C4-2B (cell line): ENCODE measurements at regions not wholly inside any gene's neighbourhood (a gene's known extent, or its start where the extent isn't known, plus 50 kb on each side); places are given as distances from the start of the nearest gene placed in this dataset.

Source experiments
- H3K27ac ChIP-seq: fragments of 450-650 bp; 2 replicates; pipeline ENCODE4 v1.5.1; 2017
- CTCF ChIP-seq: fragments of 450-650 bp; conservative IDR thresholded peaks from 2 replicates; pipeline ENCODE4 v1.5.1; 2017; ENCODE audit warnings: mild to moderate bottlenecking
- ZFX ChIP-seq: fragments of 450-650 bp; IDR thresholded peaks from 2 replicates; pipeline ENCODE4 v1.6.1; 2017

- TF ChIP-seq ZFX, result no peak
- no peak for TF ChIP-seq CTCF
- H3K27ac ChIP-seq, result no peak overlapping the region
These were observed 352.8 kb upstream of the PABPC5 start for GRCh38 chrX:91081873-91082272.

GRCh38 chrX:91108761-91109160 lies 325.9 kb upstream of the PABPC5 start:
- no peak overlapping the region for H3K27ac ChIP-seq
- TF ChIP-seq ZFX (no peak), CTCF (no peak)

GRCh38 chrX:91122151-91122694 lies 312.4 kb upstream of the PABPC5 start:
- no peak for TF ChIP-seq ZFX
- TF ChIP-seq CTCF, result no peak
- no peak overlapping the region for H3K27ac ChIP-seq

- no peak overlapping the region for H3K27ac ChIP-seq
- TF ChIP-seq ZFX, result no peak
- no peak for TF ChIP-seq CTCF
These were observed 296.8 kb upstream of the PABPC5 start for GRCh38 chrX:91137883-91138282.
